Neural cell (in vitro differentiated cells): ENCODE measurements at regions not wholly inside any gene's neighbourhood (a gene's known extent, or its start where the extent isn't known, plus 50 kb on each side); places are given as distances from the start of the nearest gene placed in this dataset.

Experiments
- EZH2 ChIP-seq: fragments of 200-600, 300-800 bp; shearing (Covaris generic), sonication (generic); IDR thresholded peaks from 2 replicates; pipeline ENCODE4 v1.6.1; 2014; ENCODE audit warnings: antibody characterized with exemption, low read length, borderline replicate concordance, mild to moderate bottlenecking; ENCODE audit not compliant: insufficient read depth, poor library complexity, severe bottlenecking
- MXI1 ChIP-seq: fragments of 450-650 bp; conservative IDR thresholded peaks from 2 replicates; pipeline ENCODE4 v1.6.1; 2014; ENCODE audit warnings: antibody characterized with exemption, mild to moderate bottlenecking; ENCODE audit not compliant: poor library complexity, severe bottlenecking
- SMC3 ChIP-seq: fragments of 450-650 bp; conservative IDR thresholded peaks from 2 replicates; pipeline ENCODE4 v1.6.1; 2014; ENCODE audit warnings: antibody characterized with exemption, mild to moderate bottlenecking, moderate library complexity; ENCODE audit not compliant: poor library complexity
- TF ChIP-seq, protein P1 (sequence below): fragments of 450-650 bp; IDR thresholded peaks from 2 replicates; pipeline ENCODE4 v1.5.1; 2014; ENCODE audit warnings: antibody characterized with exemption, mild to moderate bottlenecking, moderate library complexity; ENCODE audit not compliant: poor library complexity, severe bottlenecking
- TF ChIP-seq, protein P2 (sequence below): IDR thresholded peaks from 2 replicates; pipeline ENCODE4 v1.6.1; 2012; ENCODE audit warnings: borderline replicate concordance

DNA sequence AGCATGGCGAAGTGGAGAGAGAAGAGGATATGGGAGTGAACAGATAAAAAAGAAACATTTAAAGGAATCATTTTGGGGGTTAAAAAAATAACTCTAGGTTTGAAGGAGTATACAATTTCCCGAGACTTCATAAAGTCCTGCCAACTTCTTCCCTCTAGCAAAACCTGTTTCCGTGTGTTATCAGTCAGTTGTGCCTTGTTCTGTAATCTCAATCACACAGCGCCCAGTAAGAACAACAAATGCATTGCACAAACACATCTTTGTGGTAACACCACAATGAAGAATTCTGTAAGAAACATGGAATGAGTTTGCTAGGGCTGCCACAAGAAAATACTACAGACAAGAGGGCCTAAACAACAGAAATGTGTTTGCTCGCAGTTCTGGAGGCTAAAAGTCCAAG is 144.7 kb upstream of the FUT8 start:
- TF ChIP-seq, protein P1, sequence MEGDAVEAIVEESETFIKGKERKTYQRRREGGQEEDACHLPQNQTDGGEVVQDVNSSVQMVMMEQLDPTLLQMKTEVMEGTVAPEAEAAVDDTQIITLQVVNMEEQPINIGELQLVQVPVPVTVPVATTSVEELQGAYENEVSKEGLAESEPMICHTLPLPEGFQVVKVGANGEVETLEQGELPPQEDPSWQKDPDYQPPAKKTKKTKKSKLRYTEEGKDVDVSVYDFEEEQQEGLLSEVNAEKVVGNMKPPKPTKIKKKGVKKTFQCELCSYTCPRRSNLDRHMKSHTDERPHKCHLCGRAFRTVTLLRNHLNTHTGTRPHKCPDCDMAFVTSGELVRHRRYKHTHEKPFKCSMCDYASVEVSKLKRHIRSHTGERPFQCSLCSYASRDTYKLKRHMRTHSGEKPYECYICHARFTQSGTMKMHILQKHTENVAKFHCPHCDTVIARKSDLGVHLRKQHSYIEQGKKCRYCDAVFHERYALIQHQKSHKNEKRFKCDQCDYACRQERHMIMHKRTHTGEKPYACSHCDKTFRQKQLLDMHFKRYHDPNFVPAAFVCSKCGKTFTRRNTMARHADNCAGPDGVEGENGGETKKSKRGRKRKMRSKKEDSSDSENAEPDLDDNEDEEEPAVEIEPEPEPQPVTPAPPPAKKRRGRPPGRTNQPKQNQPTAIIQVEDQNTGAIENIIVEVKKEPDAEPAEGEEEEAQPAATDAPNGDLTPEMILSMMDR = no peak
- TF ChIP-seq, protein P2, sequence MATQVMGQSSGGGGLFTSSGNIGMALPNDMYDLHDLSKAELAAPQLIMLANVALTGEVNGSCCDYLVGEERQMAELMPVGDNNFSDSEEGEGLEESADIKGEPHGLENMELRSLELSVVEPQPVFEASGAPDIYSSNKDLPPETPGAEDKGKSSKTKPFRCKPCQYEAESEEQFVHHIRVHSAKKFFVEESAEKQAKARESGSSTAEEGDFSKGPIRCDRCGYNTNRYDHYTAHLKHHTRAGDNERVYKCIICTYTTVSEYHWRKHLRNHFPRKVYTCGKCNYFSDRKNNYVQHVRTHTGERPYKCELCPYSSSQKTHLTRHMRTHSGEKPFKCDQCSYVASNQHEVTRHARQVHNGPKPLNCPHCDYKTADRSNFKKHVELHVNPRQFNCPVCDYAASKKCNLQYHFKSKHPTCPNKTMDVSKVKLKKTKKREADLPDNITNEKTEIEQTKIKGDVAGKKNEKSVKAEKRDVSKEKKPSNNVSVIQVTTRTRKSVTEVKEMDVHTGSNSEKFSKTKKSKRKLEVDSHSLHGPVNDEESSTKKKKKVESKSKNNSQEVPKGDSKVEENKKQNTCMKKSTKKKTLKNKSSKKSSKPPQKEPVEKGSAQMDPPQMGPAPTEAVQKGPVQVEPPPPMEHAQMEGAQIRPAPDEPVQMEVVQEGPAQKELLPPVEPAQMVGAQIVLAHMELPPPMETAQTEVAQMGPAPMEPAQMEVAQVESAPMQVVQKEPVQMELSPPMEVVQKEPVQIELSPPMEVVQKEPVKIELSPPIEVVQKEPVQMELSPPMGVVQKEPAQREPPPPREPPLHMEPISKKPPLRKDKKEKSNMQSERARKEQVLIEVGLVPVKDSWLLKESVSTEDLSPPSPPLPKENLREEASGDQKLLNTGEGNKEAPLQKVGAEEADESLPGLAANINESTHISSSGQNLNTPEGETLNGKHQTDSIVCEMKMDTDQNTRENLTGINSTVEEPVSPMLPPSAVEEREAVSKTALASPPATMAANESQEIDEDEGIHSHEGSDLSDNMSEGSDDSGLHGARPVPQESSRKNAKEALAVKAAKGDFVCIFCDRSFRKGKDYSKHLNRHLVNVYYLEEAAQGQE = no peak
- TF ChIP-seq EZH2 = no peak
- TF ChIP-seq MXI1 = no peak
- TF ChIP-seq SMC3 = no peak
